ELR (cell line): ENCODE measurements at regions not wholly inside any gene's neighbourhood (a gene's known extent, or its start where the extent isn't known, plus 50 kb on each side); places are given as distances from the start of the nearest gene placed in this dataset.
A peak's percentile ranks its signal among the peaks of the same experiment; 100 is the strongest.

Source experiments
- DNase-seq: peaks from one replicate; pipeline ENCODE4 v3.0.0-alpha.2; 2015; ENCODE audit warnings: low read depth

- no peak for DNase-seq
Measured at GRCh38 chr10:78981970-78982281, 86.8 kb upstream of the ZMIZ1 start.

- no peak for DNase-seq
Measured at GRCh38 chr10:78982726-78983125, 86.0 kb upstream of the ZMIZ1 start.

- no peak for DNase-seq
Measured at GRCh38 chr10:78983608-78984007, 85.2 kb upstream of the ZMIZ1 start.

- DNase-seq = no peak
Measured at GRCh38 chr10:78985973-78986818, 82.6 kb upstream of the ZMIZ1 start.

GRCh38 chr10:78991187-78991586 is 77.6 kb upstream of the ZMIZ1 start:
- DNase-seq = peak; percentile 88

GRCh38 chr10:78992333-78992732 is 76.4 kb upstream of the ZMIZ1 start:
- no peak for DNase-seq

- no peak for DNase-seq
Measured at GRCh38 chr10:78993261-78993945, 75.4 kb upstream of the ZMIZ1 start.

- DNase-seq = no peak
Measured at GRCh38 chr10:78995987-78996791, 72.6 kb upstream of the ZMIZ1 start.

GRCh38 chr10:78996792-78997129 is 72.0 kb upstream of the ZMIZ1 start:
- no peak for DNase-seq

- no peak for DNase-seq
Measured at GRCh38 chr10:78997635-78998618, 70.8 kb upstream of the ZMIZ1 start.

- DNase-seq = peak; percentile 54
Measured at GRCh38 chr10:79001082-79001885, 67.5 kb upstream of the ZMIZ1 start.

GRCh38 chr10:79002336-79002735 is 66.4 kb upstream of the ZMIZ1 start:
- DNase-seq = no peak

- no peak for DNase-seq
Measured at GRCh38 chr10:79003183-79004100, 65.3 kb upstream of the ZMIZ1 start.

GRCh38 chr10:79004311-79004710 is 64.5 kb upstream of the ZMIZ1 start:
- no peak for DNase-seq

GRCh38 chr10:79005126-79005810 is 63.5 kb upstream of the ZMIZ1 start:
- no peak for DNase-seq

- DNase-seq = no peak
Measured at GRCh38 chr10:79007018-79007417, 61.7 kb upstream of the ZMIZ1 start.

- DNase-seq = no peak
Measured at GRCh38 chr10:79007421-79008319, 61.1 kb upstream of the ZMIZ1 start.

GRCh38 chr10:79009145-79009544 is 59.6 kb upstream of the ZMIZ1 start:
- no peak for DNase-seq
